Heart right ventricle (tissue), 16 donors: ENCODE measurements at regions not wholly inside any gene's neighbourhood (a gene's known extent, or its start where the extent isn't known, plus 50 kb on each side); places are given as distances from the start of the nearest gene placed in this dataset.

ENCODE experiments used
- ATAC-seq, 8 donors: fragments of 200-7000 bp; cut with Tn5 transposase; one replicate each; pipeline ENCODE4 v1.9.1; 2020; ENCODE audit warnings: mild to moderate bottlenecking in 8 of 8, moderate library complexity in 8 of 8, moderate number of reproducible peaks in 1 of 8
- DNase-seq, 2 donors: peaks; one replicate each; pipeline ENCODE4 v3.0.0-alpha.2; 2020
- H3K27ac ChIP-seq, 10 donors: fragments of 200-600 bp; sonication (generic) in 2 of 10; one replicate each; pipeline versions ENCODE4 v1.5.0 to v1.8.0; 2020 to 2022; ENCODE audit warnings: mild to moderate bottlenecking in 3 of 10
- H3K27me3 ChIP-seq, 7 donors: fragments of 200-600 bp; one replicate each; pipeline ENCODE4 v1.8.0; 2021 to 2022; ENCODE audit warnings: mild to moderate bottlenecking in 2 of 7
- H3K36me3 ChIP-seq, 9 donors: fragments of 200-600 bp; sonication (generic) in 1 of 9; one replicate each; pipeline versions ENCODE4 v1.5.0 to v1.8.0; 2020 to 2022; ENCODE audit warnings: mild to moderate bottlenecking in 2 of 9
- H3K4me1 ChIP-seq, 9 donors: fragments of 200-600 bp; sonication (generic) in 1 of 9; one replicate each; pipeline versions ENCODE4 v1.5.0 to v1.8.0; 2020 to 2022; ENCODE audit warnings: mild to moderate bottlenecking in 4 of 9
- H3K4me3 ChIP-seq, 10 donors: fragments of 200-600 bp; sonication (generic) in 2 of 10; one replicate each; pipeline versions ENCODE4 v1.5.0 to v1.8.0; 2020 to 2022; ENCODE audit warnings: mild to moderate bottlenecking in 7 of 10, moderate library complexity in 2 of 10
- H3K9me3 ChIP-seq, 11 donors: fragments of 200-600 bp in 10 of 11; sonication (generic) in 2 of 11; one replicate each; pipeline versions ENCODE4 v1.5.0 to v1.8.0; 2013 to 2022; ENCODE audit warnings: mild to moderate bottlenecking in 2 of 11, control low read depth in 1 of 11, moderate library complexity in 1 of 11
- WGBS, 2 donors: extraction: QIAGEN DNeasy Blood & Tissue Kit; methylation state at CpG; one replicate each; pipeline ENCODE4 v1.1.7; 2013; ENCODE audit warnings: inconsistent platforms in 1 of 2; 5-methylcytosine and 5-hydroxymethylcytosine counted together
- intact Hi-C, 10 donors: fragments of 100-400 bp; cut with DNase I; formaldehyde crosslinking; loops; one replicate each; pipeline versions ENCODE4 v1.11.1 to v1.14.2; 2022
- TF ChIP-seq, protein P1 (sequence below), 9 donors: fragments of 200-600 bp; sonication (generic) in 2 of 9; IDR thresholded peaks; one replicate each; pipeline versions ENCODE4 v1.5.0 to v1.8.0; 2021 to 2022; ENCODE audit warnings: antibody characterized with exemption in 9 of 9, mild to moderate bottlenecking in 5 of 9, moderate library complexity in 1 of 9
- donor health status: Arrhythmogenic right ventricular cardiomyopathy.
- donor health status: ischemic (EF 13 %, LVEDD 7.1; RV severe dilation, severe dysfunction).
- donor health status: healthy with polysubstance abuse.
- donor health status: DM: no; HTN: yes; CAD: no.
- donor health status: DM: no; HTN: no; CAD: no.
- donor health status: ischemic (EF 25% LVEDD 6.9; RV normal size, moderate dysfunction).
- donor health status: ischemic (EF 25% LVEDD 5.7; RV mildly dilated, moderate dysfunction).
- donor health status: healthy.
- donor health status: DM: yes; HTN: yes; CAD: no.
- donor health status: Ischemic cardiomyopathy.
- donor health status: ischemic (EF 35%, LVEDD 5.7; RV mildly dilated, moderate dysfunction).
- donor health status: nonischemic (EF 11% LVEDD 7.7; RV severe dilation, severe dysfunction).
- donor health status: DM: yes; HTN: yes; CAD: no.
- donor health status: PGD.
- donor health status: ischemic (EF 29% LVEDD 5.4; RV normal size, mild dysfunction).
- donor health status: nonischemic (EF 23%, LVEDD 6.1; RV moderate dilation, normal function).

GRCh38 chr20:17017232-17017631 lies 209.6 kb upstream of the PCSK2 start:
- no peaks in the 10 kb centered on the region for H3K4me1 ChIP-seq
- no peak overlapping the region for H3K27ac ChIP-seq
- ATAC-seq (no peak), DNase-seq (no peak)
- H3K9me3 ChIP-seq: peaks cover 0 to 14% (median 0%) of the 10 kb centered on the region in 11 donors
- H3K36me3 ChIP-seq: no peaks in the 10 kb centered on the region
- intact Hi-C loops: no loop called here
- H3K27me3 ChIP-seq: no peaks in the 10 kb centered on the region
- WGBS, 2 donors: 67% methylated on average over 2 of the region's 2 CpGs
- H3K4me3 ChIP-seq: no peak overlapping the region
- TF ChIP-seq, protein P1, sequence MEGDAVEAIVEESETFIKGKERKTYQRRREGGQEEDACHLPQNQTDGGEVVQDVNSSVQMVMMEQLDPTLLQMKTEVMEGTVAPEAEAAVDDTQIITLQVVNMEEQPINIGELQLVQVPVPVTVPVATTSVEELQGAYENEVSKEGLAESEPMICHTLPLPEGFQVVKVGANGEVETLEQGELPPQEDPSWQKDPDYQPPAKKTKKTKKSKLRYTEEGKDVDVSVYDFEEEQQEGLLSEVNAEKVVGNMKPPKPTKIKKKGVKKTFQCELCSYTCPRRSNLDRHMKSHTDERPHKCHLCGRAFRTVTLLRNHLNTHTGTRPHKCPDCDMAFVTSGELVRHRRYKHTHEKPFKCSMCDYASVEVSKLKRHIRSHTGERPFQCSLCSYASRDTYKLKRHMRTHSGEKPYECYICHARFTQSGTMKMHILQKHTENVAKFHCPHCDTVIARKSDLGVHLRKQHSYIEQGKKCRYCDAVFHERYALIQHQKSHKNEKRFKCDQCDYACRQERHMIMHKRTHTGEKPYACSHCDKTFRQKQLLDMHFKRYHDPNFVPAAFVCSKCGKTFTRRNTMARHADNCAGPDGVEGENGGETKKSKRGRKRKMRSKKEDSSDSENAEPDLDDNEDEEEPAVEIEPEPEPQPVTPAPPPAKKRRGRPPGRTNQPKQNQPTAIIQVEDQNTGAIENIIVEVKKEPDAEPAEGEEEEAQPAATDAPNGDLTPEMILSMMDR (IDR thresholded peaks at IDR 0.05): no peak

DNA sequence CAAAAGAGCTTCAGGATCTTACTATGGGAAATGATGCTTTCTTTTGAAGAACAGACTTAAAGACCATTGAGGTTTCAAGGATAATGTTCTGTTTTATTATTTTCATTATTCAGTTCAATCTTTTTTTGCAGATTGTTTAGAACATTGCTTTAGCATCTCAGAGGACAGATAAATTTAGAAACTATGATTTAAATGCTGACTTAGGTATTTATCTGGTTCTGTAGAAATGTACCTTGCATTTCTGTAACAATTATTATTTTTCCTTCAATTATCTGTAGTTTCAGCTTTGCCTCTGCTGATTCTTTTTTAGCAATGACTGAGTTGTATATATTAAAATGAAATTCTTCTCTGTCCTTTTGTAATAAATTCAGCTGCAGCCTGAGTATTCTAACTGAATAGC lies 205.4 kb upstream of the PCSK2 start:
- DNase-seq (no peak), ATAC-seq (no peak)
- H3K4me1 ChIP-seq: no peaks in the 10 kb centered on the region
- TF ChIP-seq, protein P1 (IDR thresholded peaks at IDR 0.05): no peak
- no peak overlapping the region for H3K27ac ChIP-seq
- H3K4me3 ChIP-seq: no peak overlapping the region
- intact Hi-C loops: no loop called here
- H3K27me3 ChIP-seq: peaks cover 0 to 5% (median 0%) of the 10 kb centered on the region in 7 donors
- H3K9me3 ChIP-seq: peaks cover 0 to 6% (median 0%) of the 10 kb centered on the region in 11 donors
- no peaks in the 10 kb centered on the region for H3K36me3 ChIP-seq

DNA sequence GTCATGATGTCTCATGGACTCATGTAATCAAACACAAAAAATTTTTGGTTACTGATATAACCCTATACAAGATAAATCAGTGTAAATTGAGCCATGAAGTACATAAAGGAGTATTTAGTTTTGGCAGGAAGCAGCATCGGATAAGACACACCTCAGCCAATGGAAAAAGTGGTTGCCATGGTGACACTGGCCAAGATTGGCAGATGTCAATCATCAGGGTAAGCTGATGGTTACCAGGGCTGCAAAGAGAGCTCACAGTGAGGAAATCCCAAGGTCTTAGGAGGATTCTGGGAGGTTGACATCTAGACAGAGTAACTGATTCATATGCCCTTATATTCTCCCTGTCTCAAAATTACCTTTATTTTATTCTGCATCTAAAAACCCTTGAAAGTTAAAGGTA lies 203.8 kb upstream of the PCSK2 start:
- WGBS, 2 donors: 41 to 67% methylated on average over 1 of the region's 1 CpG
- intact Hi-C loops: no loop called here
- H3K36me3 ChIP-seq: no peaks in the 10 kb centered on the region
- TF ChIP-seq, protein P1 (IDR thresholded peaks at IDR 0.05): no peak
- no peak overlapping the region for H3K27ac ChIP-seq
- H3K9me3 ChIP-seq: peaks cover 0 to 16% (median 2%) of the 10 kb centered on the region in 11 donors
- H3K27me3 ChIP-seq: peaks cover 0 to 5% (median 0%) of the 10 kb centered on the region in 7 donors
- no peak overlapping the region for H3K4me3 ChIP-seq
- no peak for DNase-seq
- H3K4me1 ChIP-seq: no peaks in the 10 kb centered on the region
- no peak for ATAC-seq

DNA sequence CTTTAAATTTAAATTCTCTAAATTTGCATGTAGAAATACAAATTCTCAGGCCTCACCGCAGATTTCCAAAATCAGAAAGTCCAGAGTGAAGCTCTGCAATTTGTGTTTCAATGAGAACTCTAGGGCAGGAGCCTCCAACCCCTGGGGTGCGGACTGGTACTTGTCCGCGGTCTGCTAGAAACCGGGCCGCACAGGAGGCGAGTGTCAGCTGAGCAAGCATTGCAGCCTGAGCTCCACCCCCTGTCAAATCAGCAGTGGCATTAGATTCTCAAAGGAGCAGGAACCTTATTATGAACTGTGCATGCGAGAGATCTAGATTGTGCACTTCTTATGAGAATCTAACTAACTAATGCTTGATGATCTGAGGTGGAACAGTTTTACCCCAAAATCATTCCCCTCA lies 203.0 kb upstream of the PCSK2 start:
- intact Hi-C loops: no loop called here
- H3K4me1 ChIP-seq: no peaks in the 10 kb centered on the region
- peaks cover 0 to 22% (median 2%) of the 10 kb centered on the region in 11 donors for H3K9me3 ChIP-seq
- 20 to 24% methylated on average over 8 of the region's 8 CpGs for WGBS, 2 donors
- TF ChIP-seq, protein P1 (IDR thresholded peaks at IDR 0.05): no peak
- DNase-seq (no peak), ATAC-seq (no peak)
- peaks cover 0 to 5% (median 0%) of the 10 kb centered on the region in 7 donors for H3K27me3 ChIP-seq
- H3K27ac ChIP-seq: no peak overlapping the region
- H3K4me3 ChIP-seq: no peak overlapping the region
- H3K36me3 ChIP-seq: no peaks in the 10 kb centered on the region
